Activated CD4-positive, alpha-beta memory T cell treated with anti-CD3 and anti-CD28 coated beads for 36 hours (primary cell): ENCODE measurements at regions not wholly inside any gene's neighbourhood (a gene's known extent, or its start where the extent isn't known, plus 50 kb on each side); places are given as distances from the start of the nearest gene placed in this dataset.
A peak's percentile ranks its signal among the peaks of the same experiment; 100 is the strongest.

Experiments
- CTCF ChIA-PET: fragments of 350-600 bp; sonication (Branson Sonifier 250); formaldehyde crosslinking; loops from one replicate; lab custom pipeline; 2021; ENCODE audit warnings: antibody characterized with exemption, inconsistent platforms; lab: Charles Lee
- POLR2A ChIA-PET: fragments of 350-600 bp; sonication (Branson Sonifier 250); formaldehyde crosslinking; loops from one replicate; lab custom pipeline; 2021; ENCODE audit warnings: antibody characterized with exemption; lab: Charles Lee
- DNase-seq: peaks from one replicate; pipeline ENCODE4 v3.0.0-alpha.2; 2020
- H3K27ac Mint-ChIP-seq: one replicate; pipeline ENCODE4 v1.8.0; 2021; ENCODE audit warnings: mixed read lengths
- H3K27me3 Mint-ChIP-seq: one replicate; pipeline ENCODE4 v1.8.0; 2021; ENCODE audit warnings: mixed read lengths
- H3K36me3 Mint-ChIP-seq: one replicate; pipeline ENCODE4 v1.8.0; 2021; ENCODE audit warnings: mixed read lengths
- H3K4me1 Mint-ChIP-seq: one replicate; pipeline ENCODE4 v1.8.0; 2021; ENCODE audit warnings: low read depth, mixed read lengths
- H3K4me3 Mint-ChIP-seq: one replicate; pipeline ENCODE4 v1.8.0; 2021; ENCODE audit warnings: mild to moderate bottlenecking, mixed read lengths
- H3K9me3 Mint-ChIP-seq: one replicate; pipeline ENCODE4 v1.8.0; 2021; ENCODE audit warnings: mixed read lengths
- intact Hi-C: fragments of 100-400 bp; cut with micrococcal nuclease; formaldehyde crosslinking; loops from one replicate; pipeline ENCODE4 v1.15.1; 2023

- intact Hi-C loops, result no loop called here
- H3K36me3 Mint-ChIP-seq, result no peaks in the 10 kb centered on the region
- no peaks in the 10 kb centered on the region for H3K9me3 Mint-ChIP-seq
- H3K4me1 Mint-ChIP-seq, result no peaks in the 10 kb centered on the region
- no peak overlapping the region for H3K4me3 Mint-ChIP-seq
- H3K27me3 Mint-ChIP-seq, result peaks cover 16% of the 10 kb centered on the region
- H3K27ac Mint-ChIP-seq, result no peak overlapping the region
- ChIA-PET POLR2A (no interaction called here), CTCF (no interaction called here)
- no peak for DNase-seq
These were observed 159.6 kb downstream of the KCNA5 start for GRCh38 chr12:5203274-5203673.

GRCh38 chr12:5203720-5204119 is 160.0 kb downstream of the KCNA5 start:
- Mint-ChIP-seq H3K27me3 (peaks cover 13% of the 10 kb centered on the region), H3K36me3 (no peaks in the 10 kb centered on the region), H3K9me3 (no peaks in the 10 kb centered on the region), H3K4me3 (no peak overlapping the region), H3K4me1 (no peaks in the 10 kb centered on the region), H3K27ac (no peak overlapping the region)
- POLR2A ChIA-PET, result no interaction called here
- intact Hi-C loops, result no loop called here
- DNase-seq, result no peak
- CTCF ChIA-PET, result no interaction called here

GRCh38 chr12:5204271-5204670 is 160.6 kb downstream of the KCNA5 start:
- Mint-ChIP-seq H3K9me3 (no peaks in the 10 kb centered on the region), H3K4me3 (no peak overlapping the region), H3K27ac (no peak overlapping the region), H3K4me1 (no peaks in the 10 kb centered on the region), H3K27me3 (peaks cover 13% of the 10 kb centered on the region), H3K36me3 (no peaks in the 10 kb centered on the region)
- intact Hi-C loops, result no loop called here
- DNase-seq, result no peak
- CTCF ChIA-PET, result no interaction called here
- POLR2A ChIA-PET, result no interaction called here

GRCh38 chr12:5204831-5205230 is 161.2 kb downstream of the KCNA5 start:
- no peaks in the 10 kb centered on the region for H3K36me3 Mint-ChIP-seq
- H3K27me3 Mint-ChIP-seq, result peaks cover 9% of the 10 kb centered on the region
- no peak overlapping the region for H3K4me3 Mint-ChIP-seq
- POLR2A ChIA-PET, result no interaction called here
- DNase-seq, result no peak
- intact Hi-C loops, result no loop called here
- H3K9me3 Mint-ChIP-seq, result no peaks in the 10 kb centered on the region
- CTCF ChIA-PET, result no interaction called here
- H3K27ac Mint-ChIP-seq, result no peak overlapping the region
- no peaks in the 10 kb centered on the region for H3K4me1 Mint-ChIP-seq

GRCh38 chr12:5206401-5207175 is 162.9 kb downstream of the KCNA5 start:
- H3K36me3 Mint-ChIP-seq, result no peaks in the 10 kb centered on the region
- no peak overlapping the region for H3K4me3 Mint-ChIP-seq
- intact Hi-C loops, result no loop called here
- DNase-seq, result no peak
- H3K27me3 Mint-ChIP-seq, result no peaks in the 10 kb centered on the region
- ChIA-PET POLR2A (no interaction called here), CTCF (no interaction called here)
- no peak overlapping the region for H3K27ac Mint-ChIP-seq
- no peaks in the 10 kb centered on the region for H3K9me3 Mint-ChIP-seq
- no peaks in the 10 kb centered on the region for H3K4me1 Mint-ChIP-seq

GRCh38 chr12:5210179-5210922 is 166.7 kb downstream of the KCNA5 start:
- Mint-ChIP-seq H3K27ac (no peak overlapping the region), H3K9me3 (no peaks in the 10 kb centered on the region), H3K4me1 (no peaks in the 10 kb centered on the region), H3K27me3 (peaks cover 3% of the 10 kb centered on the region), H3K4me3 (no peak overlapping the region), H3K36me3 (no peaks in the 10 kb centered on the region)
- CTCF ChIA-PET, result no interaction called here
- no peak for DNase-seq
- intact Hi-C loops, result no loop called here
- POLR2A ChIA-PET, result interaction anchor here (0.6 kb wide), 1 partner anchor 151 kb away, joined by 3 read pairs; no protein-coding TSS in a partner anchor

GRCh38 chr12:5210923-5211290 is 167.2 kb downstream of the KCNA5 start:
- CTCF ChIA-PET, result no interaction called here
- peaks cover 3% of the 10 kb centered on the region for H3K27me3 Mint-ChIP-seq
- no peaks in the 10 kb centered on the region for H3K4me1 Mint-ChIP-seq
- H3K4me3 Mint-ChIP-seq, result no peak overlapping the region
- no peak overlapping the region for H3K27ac Mint-ChIP-seq
- POLR2A ChIA-PET, result no interaction called here
- DNase-seq, result no peak
- no peaks in the 10 kb centered on the region for H3K36me3 Mint-ChIP-seq
- intact Hi-C loops, result no loop called here
- H3K9me3 Mint-ChIP-seq, result no peaks in the 10 kb centered on the region

- Mint-ChIP-seq H3K27me3 (peaks cover 7% of the 10 kb centered on the region), H3K4me3 (no peak overlapping the region), H3K27ac (no peak overlapping the region), H3K36me3 (no peaks in the 10 kb centered on the region), H3K9me3 (no peaks in the 10 kb centered on the region), H3K4me1 (no peaks in the 10 kb centered on the region)
- POLR2A ChIA-PET, result no interaction called here
- no peak for DNase-seq
- intact Hi-C loops, result no loop called here
- CTCF ChIA-PET, result no interaction called here
These were observed 169.7 kb downstream of the KCNA5 start for GRCh38 chr12:5213336-5213735.

GRCh38 chr12:5213990-5214389 is 170.3 kb downstream of the KCNA5 start:
- Mint-ChIP-seq H3K36me3 (no peaks in the 10 kb centered on the region), H3K4me1 (no peaks in the 10 kb centered on the region)

GRCh38 chr12:5217936-5218335 is 174.3 kb downstream of the KCNA5 start:
- ChIA-PET CTCF (no interaction called here), POLR2A (no interaction called here)
- intact Hi-C loops, result no loop called here
- Mint-ChIP-seq H3K4me3 (no peak overlapping the region), H3K36me3 (no peaks in the 10 kb centered on the region), H3K27ac (no peak overlapping the region), H3K9me3 (no peaks in the 10 kb centered on the region), H3K27me3 (peaks cover 9% of the 10 kb centered on the region), H3K4me1 (peaks cover 9% of the 10 kb centered on the region)
- DNase-seq, result no peak

More at GRCh38 chr12:5213990-5214389, 170.3 kb downstream of the KCNA5 start:
- H3K27ac Mint-ChIP-seq, result no peak overlapping the region
- peaks cover 7% of the 10 kb centered on the region for H3K27me3 Mint-ChIP-seq
- no peaks in the 10 kb centered on the region for H3K9me3 Mint-ChIP-seq
- no peak for DNase-seq
- CTCF ChIA-PET, result no interaction called here
- no peak overlapping the region for H3K4me3 Mint-ChIP-seq
- intact Hi-C loops, result no loop called here
- POLR2A ChIA-PET, result no interaction called here

- ChIA-PET CTCF (no interaction called here), POLR2A (no interaction called here)
- Mint-ChIP-seq H3K36me3 (no peaks in the 10 kb centered on the region), H3K4me3 (no peak overlapping the region), H3K27ac (no peak overlapping the region), H3K27me3 (peaks cover 9% of the 10 kb centered on the region), H3K4me1 (peaks cover 9% of the 10 kb centered on the region), H3K9me3 (no peaks in the 10 kb centered on the region)
- DNase-seq, result no peak
- intact Hi-C loops, result no loop called here
These were observed 176.4 kb downstream of the KCNA5 start for GRCh38 chr12:5220099-5220498.

- DNase-seq, result peak; percentile 41
- H3K9me3 Mint-ChIP-seq, result no peaks in the 10 kb centered on the region
- peaks cover 9% of the 10 kb centered on the region for H3K27me3 Mint-ChIP-seq
- POLR2A ChIA-PET, result no interaction called here
- intact Hi-C loops, result no loop called here
- no peak overlapping the region for H3K4me3 Mint-ChIP-seq
- no peak overlapping the region for H3K27ac Mint-ChIP-seq
- no peaks in the 10 kb centered on the region for H3K36me3 Mint-ChIP-seq
- H3K4me1 Mint-ChIP-seq, result peaks cover 9% of the 10 kb centered on the region
- CTCF ChIA-PET, result no interaction called here
These were observed 177.2 kb downstream of the KCNA5 start for GRCh38 chr12:5220835-5221234.

- peaks cover 6% of the 10 kb centered on the region for H3K27me3 Mint-ChIP-seq
- no peaks in the 10 kb centered on the region for H3K36me3 Mint-ChIP-seq
- no peak for DNase-seq
- peaks cover 9% of the 10 kb centered on the region for H3K4me1 Mint-ChIP-seq
- H3K4me3 Mint-ChIP-seq, result no peak overlapping the region
- POLR2A ChIA-PET, result no interaction called here
- CTCF ChIA-PET, result no interaction called here
- no peak overlapping the region for H3K27ac Mint-ChIP-seq
- H3K9me3 Mint-ChIP-seq, result no peaks in the 10 kb centered on the region
- intact Hi-C loops, result no loop called here
These were observed 178.4 kb downstream of the KCNA5 start for GRCh38 chr12:5222011-5222461.
